Head of caudate nucleus (tissue), 42 donors: ENCODE measurements at regions not wholly inside any gene's neighbourhood (a gene's known extent, or its start where the extent isn't known, plus 50 kb on each side); places are given as distances from the start of the nearest gene placed in this dataset.

Source experiments
- DNase-seq, 42 donors: peaks; one replicate each; pipeline versions ENCODE4 v3.0.0 to v3.0.0-alpha.2; 2020 to 2021; ENCODE audit warnings: mixed read lengths in 7 of 42
- intact Hi-C: fragments of 100-400 bp; cut with DNase I; formaldehyde crosslinking; loops from one replicate; pipeline ENCODE4 v1.15.0; 2022

DNA sequence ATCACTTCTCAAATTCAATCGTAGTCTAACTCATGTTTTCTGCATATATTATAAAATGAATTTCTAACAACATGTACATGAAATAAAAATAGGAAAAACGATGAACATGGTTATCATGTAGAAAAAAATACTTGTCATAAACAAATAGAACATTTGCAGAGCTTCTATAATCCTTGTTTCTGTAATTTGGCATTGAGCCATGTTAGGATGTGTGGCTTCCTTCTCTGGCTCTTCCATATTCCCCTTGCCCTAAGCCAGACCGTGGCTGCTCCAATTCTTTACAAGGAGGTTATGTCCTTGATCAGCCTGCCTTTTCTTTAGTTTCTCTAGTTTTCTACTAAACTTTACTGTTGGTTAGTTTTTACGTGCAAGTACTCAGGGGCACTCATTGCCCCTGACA is 155.3 kb downstream of the COL6A3 start:
- intact Hi-C loops = no loop called here
- no peak for DNase-seq

DNA sequence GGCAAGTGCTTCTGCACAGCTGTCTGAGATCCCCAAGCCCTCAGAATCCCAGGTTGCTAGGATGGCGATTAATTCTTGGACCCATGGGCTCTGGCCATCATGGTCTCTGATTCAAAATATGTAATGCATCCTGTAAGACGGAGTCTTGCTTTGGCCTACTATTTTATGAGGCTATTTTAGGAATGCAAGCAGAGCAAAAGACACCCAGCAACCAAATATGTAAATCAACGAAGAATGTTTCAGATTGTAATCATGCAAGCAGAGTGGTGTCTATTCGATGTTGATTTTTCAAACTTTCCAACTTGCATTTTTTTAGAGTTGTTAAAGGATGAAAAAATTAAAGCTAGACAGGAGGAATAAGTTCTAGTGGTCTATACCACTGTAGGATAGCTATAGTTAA is 154.8 kb downstream of the COL6A3 start:
- DNase-seq = no peak
- intact Hi-C loops = no loop called here

DNA sequence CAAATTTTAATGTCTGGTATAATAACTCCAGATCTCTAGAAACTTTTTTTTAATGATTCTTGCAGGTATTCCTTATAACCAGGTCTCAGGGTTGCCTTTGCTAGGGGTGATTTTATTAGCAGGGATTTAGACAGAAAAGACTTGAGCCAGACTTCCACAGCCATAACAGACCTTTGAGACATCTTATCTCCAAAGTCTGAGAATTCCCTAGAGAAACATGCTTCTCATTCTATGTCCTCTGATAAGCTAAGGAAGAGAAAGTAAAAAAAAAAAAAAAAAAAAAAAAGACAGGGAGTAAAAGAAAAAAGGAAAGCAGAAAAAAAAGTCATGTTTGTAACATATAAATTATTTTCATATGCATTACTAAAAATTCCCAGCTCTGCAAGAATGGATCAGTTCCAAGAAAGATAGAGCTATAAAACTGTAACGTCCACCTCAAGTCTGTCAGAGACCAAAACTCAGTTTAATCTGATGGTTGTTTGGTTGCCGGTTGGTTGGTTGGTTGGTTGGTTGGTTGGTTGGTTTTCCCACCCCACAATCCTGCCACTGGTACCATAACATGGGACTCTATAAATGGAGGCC is 153.8 kb downstream of the COL6A3 start:
- intact Hi-C loops = no loop called here
- DNase-seq = no peak

DNA sequence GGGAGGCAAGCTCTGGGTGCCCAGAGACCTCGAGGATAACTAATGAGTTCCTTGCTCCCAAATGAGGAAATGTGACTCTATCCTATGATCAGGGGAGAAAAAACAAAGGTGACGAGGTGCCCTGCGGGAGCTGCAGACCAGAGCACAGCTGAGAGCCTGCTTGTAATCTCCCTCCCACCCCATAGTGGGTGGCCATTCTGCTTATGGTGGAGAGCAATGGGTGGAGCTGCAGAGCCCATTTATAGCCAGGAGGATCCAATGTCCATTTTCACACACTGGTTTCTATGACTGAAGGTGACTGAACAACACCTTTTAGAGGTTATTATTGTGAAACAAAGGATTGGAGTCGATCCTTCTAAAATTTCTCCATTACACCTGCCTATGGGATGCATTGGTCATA is 153.3 kb downstream of the COL6A3 start:
- DNase-seq = no peak
- intact Hi-C loops = no loop called here

DNA sequence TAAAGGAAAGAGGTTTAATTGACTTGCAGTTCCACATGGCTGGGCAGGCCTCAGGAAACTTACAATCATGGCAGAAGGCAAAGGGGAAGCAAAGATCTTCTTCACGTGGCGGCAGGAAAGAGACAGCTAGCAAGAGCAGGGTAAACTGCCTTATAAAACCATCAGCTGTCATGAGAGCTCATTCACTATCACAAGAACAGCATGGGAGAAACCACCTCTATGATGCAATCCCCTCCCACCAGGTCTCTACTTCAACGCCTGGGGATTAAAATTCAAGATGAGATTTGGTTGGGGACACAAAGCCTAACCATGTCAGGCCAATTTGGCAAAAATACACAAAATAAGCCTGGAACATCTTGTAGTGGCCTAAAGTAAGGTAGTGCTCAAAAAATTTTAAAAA is 152.6 kb downstream of the COL6A3 start:
- intact Hi-C loops = no loop called here
- DNase-seq = no peak

DNA sequence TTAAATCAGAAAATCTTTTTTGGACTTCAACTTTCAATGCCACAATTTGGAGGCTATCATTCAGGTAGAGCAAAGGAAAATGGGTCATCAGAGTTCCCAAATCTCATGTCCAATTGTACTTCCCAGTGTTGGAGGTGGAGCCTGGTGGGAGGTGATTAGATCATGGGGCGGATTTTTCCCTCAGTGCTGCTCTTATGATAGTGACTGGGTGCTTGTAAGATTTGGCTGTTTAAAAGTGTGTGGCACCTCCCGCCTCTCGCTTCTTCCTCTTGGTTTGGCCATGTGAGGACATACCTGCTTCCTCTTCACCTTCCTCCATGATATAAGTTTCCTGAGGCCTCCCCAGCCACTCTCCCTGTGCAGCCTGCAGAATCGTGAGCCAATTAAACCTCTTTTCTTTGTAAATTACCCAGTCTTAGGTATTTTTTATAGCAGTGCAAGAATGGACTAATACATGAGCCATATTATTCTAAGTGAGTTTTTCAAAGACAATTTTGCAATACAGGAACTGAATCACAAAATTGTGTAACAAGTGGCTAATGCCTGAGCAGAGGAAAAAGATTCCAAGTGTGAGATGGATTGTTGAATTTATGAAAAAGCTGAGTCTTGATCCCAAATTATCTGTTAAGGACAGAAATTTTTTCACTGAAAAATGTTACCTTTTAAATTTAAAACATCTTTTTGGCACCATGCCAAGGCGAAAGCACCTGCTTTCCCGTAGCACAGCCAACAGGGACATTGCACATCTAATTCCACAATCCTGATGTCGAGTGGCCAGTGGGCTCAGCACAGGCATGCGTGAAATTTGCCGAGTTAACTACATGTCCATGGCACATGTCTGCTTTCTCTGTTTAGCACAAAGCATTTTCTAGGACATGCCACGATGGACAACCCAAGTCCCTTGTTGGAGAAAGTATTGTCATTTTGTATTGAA is 150.9 kb downstream of the COL6A3 start:
- no peak for DNase-seq
- intact Hi-C loops = no loop called here

DNA sequence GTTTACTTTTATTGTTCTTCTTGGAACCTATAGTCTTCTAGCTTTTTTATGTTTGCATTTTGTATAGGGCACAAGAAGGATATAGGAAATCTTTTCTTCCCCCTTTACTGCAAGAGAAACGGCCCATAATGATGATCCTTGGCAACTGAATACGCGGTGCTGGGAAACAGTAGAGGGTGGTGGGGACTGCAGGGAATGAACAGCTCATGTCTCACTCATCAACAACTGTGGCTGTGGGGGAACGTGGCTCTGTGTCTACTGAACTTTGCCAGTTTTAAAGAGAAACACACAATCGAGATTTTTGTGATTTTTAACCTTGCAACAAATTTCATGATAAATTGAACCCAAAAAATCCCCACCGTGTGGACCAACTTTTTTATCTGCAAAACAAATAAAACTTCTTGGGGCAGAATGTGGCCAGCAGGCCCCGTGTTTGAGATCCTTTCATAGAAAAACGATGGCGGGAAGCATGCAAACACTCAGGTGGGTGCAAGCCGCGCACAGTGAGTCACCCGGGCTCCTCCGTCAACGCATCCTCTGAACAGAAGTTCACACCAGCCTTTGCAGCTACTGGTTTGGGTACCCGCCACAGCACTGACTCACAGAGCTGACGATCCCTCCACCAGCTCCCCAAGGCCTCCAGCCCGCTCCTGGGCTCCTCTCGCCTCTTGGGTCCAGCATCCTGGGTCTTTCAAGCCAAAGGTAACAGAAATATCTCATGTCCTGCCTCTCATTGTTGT is 149.3 kb downstream of the COL6A3 start:
- intact Hi-C loops = no loop called here
- no peak for DNase-seq

DNA sequence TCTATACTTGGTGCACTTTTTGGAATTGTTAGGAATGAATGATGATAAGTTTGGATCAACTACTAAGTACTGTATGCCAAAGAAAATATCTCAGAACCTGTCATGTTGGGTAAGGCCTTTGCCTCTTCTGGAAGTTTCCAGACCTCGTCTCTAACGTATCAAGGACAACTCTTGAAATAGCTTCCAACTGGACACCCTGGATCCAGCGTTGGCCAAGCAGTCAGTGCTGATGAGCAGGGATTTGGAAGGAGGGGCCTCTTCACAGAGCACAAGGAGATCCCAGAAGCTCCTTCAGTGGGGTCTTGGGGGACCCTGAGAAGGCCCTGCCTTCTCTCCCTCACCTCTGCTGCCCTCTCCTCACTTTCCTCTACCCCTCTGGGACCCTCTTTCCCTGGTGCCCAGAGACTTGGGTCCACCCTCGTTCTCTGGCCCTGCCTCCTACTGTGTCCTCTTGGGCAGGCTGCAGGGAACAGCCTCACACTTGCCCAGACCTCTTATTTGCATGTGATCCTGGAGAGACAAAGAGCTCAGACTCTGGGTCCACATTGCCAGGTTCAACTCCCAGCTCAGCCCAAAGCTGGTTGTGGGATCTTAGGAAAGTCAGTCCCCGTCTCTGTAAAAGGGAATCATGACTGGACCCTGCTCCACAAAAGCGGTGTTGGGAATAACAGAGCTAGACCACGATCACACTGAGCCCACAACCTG is 145.8 kb downstream of the COL6A3 start:
- intact Hi-C loops = no loop called here
- no peak for DNase-seq

DNA sequence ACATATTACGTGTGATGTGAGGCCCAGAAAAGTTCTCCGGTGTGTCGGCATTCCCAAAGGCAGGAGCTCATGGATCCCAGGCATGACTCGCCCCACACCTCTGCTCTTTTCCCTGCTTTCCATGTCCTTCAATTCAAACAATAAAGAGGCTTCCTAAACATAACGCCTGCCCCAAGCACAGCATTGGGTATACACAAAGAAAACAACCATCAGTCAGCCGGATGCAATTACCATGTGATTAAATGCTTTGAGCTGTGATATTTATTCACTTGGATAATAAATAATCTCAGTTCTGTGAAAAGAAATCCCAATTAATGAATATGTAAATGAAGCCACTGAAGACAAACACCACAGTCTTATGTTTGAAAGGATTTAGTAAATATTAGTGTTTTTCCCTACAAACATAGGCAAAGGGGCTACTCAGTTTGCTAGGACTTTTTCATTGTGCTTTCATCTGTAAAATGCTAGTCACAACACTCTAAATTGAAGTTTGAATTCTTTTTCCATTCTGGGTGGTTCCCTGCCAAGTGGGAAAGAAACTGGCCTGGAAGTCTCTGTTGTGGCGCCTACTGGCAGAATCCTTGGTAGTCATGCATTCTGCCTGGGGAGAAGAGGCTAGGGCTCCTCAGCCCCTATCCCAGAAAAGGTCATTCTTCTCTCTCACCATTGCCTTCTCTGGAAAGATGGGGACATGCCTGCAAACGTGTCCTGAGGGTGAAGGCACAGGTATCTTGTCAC is 144.7 kb downstream of the COL6A3 start:
- intact Hi-C loops = no loop called here
- peak in 2 of 42 donors; percentile 7 to 23 for DNase-seq

DNA sequence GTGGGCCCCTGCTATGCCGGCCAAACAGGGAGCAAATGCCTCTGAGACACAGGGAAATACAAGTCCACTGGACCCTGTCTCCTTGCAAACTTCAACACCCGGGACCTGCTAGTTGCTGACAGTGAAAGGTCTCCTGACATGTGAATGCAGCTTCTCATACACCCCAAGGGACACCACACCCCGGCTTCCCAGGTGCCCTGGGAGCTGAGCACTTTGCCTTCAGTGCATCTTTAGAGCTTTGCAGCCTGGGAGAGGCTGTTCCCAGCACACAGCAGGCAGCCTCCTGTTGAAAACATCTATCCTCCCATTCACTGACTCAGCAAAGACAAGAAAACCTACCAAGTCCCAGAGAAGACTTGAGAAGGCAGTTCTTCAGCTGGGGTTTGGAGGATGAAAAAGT is 143.4 kb downstream of the COL6A3 start:
- intact Hi-C loops = no loop called here
- no peak for DNase-seq

DNA sequence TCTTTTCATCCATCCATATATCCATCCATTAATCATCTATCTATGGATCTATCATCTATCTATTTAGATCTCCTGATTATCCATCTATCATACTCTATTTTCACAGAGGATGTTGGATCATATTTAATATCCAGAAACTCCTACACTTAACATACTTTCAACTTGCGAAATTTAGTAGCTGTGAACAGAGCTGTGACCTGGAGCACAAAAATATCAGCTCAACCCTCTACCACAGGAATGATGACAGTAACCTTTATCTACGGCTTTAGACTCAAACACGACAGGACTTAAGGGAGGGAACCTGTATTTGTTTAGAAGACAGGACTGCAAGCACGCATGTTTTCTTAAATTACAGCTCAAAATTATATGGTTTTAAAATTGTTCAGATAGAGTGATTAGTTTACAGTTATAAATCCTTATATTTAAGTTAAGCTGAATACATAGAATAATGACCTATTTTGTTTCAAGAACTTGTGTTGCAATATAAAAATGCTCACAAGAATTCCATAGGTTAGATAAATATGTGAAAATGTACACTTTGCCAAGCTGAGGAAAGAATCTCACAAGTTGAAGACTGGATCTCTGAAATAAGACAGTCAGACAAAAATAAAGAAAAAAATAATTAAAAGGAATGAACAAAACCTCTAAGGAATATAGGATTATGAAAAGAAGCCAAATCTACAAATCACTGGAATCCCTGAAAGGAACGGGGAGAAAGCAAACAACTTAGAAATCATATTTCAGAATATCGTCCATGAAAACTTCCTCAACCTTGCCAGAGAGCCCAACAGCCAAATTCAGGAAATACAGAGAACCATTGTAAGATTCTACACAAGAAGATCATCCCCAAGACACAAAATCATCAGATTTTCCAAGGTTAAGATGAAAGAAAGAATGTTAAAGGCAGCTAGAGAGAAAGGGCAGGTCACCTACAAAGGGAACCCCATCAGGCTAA is 142.0 kb downstream of the COL6A3 start:
- intact Hi-C loops = no loop called here
- DNase-seq = no peak
